RCC 7860 (cell line): ENCODE measurements at regions not wholly inside any gene's neighbourhood (a gene's known extent, or its start where the extent isn't known, plus 50 kb on each side); places are given as distances from the start of the nearest gene placed in this dataset.

ENCODE experiments used
- DNase-seq: peaks from one replicate; pipeline ENCODE4 v3.0.0-alpha.2; 2015; ENCODE audit warnings: low spot score
- FAIRE-seq: peaks from 2 replicates; lab custom pipeline; 2012; peaks lifted over from hg19 to GRCh38; lab: Jason Lieb, UNC

- no peak for FAIRE-seq
- no peak for DNase-seq
Measured at GRCh38 chr15:95940431-95940985, 390.0 kb upstream of the NR2F2 start.

- DNase-seq (no peak), FAIRE-seq (no peak)
Measured at GRCh38 chr15:95944193-95944592, 386.3 kb upstream of the NR2F2 start.

GRCh38 chr15:95944661-95945255 lies 385.7 kb upstream of the NR2F2 start:
- FAIRE-seq (no peak), DNase-seq (no peak)

GRCh38 chr15:95946241-95946640 lies 384.3 kb upstream of the NR2F2 start:
- DNase-seq, result no peak
- FAIRE-seq, result no peak

- FAIRE-seq (no peak), DNase-seq (no peak)
Measured at GRCh38 chr15:95946926-95947325, 383.6 kb upstream of the NR2F2 start.

- FAIRE-seq (no peak), DNase-seq (no peak)
Measured at GRCh38 chr15:95948411-95948810, 382.1 kb upstream of the NR2F2 start.

- FAIRE-seq (no peak), DNase-seq (no peak)
Measured at GRCh38 chr15:95953032-95953431, 377.5 kb upstream of the NR2F2 start.

GRCh38 chr15:95957861-95958260 lies 372.6 kb upstream of the NR2F2 start:
- no peak for DNase-seq
- FAIRE-seq, result no peak

- no peak for FAIRE-seq
- DNase-seq, result no peak
Measured at GRCh38 chr15:95958382-95958781, 372.1 kb upstream of the NR2F2 start.

- DNase-seq (no peak), FAIRE-seq (no peak)
Measured at GRCh38 chr15:95968856-95969255, 361.6 kb upstream of the NR2F2 start.

GRCh38 chr15:95970326-95970725 lies 360.2 kb upstream of the NR2F2 start:
- DNase-seq (no peak), FAIRE-seq (no peak)

- no peak for FAIRE-seq
- no peak for DNase-seq
Measured at GRCh38 chr15:95972041-95972553, 358.4 kb upstream of the NR2F2 start.

- DNase-seq, result no peak
- FAIRE-seq, result no peak
Measured at GRCh38 chr15:95972812-95973211, 357.7 kb upstream of the NR2F2 start.

GRCh38 chr15:95973566-95974256 lies 356.8 kb upstream of the NR2F2 start:
- FAIRE-seq, result no peak
- DNase-seq, result no peak

GRCh38 chr15:95975212-95975611 lies 355.3 kb upstream of the NR2F2 start:
- FAIRE-seq, result no peak
- no peak for DNase-seq

- no peak for FAIRE-seq
- DNase-seq, result no peak
Measured at GRCh38 chr15:95979286-95979685, 351.2 kb upstream of the NR2F2 start.

GRCh38 chr15:95981209-95981608 lies 349.3 kb upstream of the NR2F2 start:
- DNase-seq (no peak), FAIRE-seq (no peak)

- no peak for DNase-seq
Measured at GRCh38 chr15:95987299-95987698, 343.2 kb upstream of the NR2F2 start.

GRCh38 chr15:95987886-95988573 lies 342.5 kb upstream of the NR2F2 start:
- FAIRE-seq (no peak), DNase-seq (no peak)

More at GRCh38 chr15:95987299-95987698, 343.2 kb upstream of the NR2F2 start:
- no peak for FAIRE-seq

GRCh38 chr15:95988574-95988887 lies 342.0 kb upstream of the NR2F2 start:
- FAIRE-seq (no peak), DNase-seq (no peak)

- DNase-seq, result no peak
- FAIRE-seq, result no peak
Measured at GRCh38 chr15:95989392-95989791, 341.1 kb upstream of the NR2F2 start.

GRCh38 chr15:95990833-95991232 lies 339.7 kb upstream of the NR2F2 start:
- no peak for DNase-seq
- no peak for FAIRE-seq
